Vagina (tissue), 2 donors: ENCODE measurements at regions not wholly inside any gene's neighbourhood (a gene's known extent, or its start where the extent isn't known, plus 50 kb on each side); places are given as distances from the start of the nearest gene placed in this dataset.

Experiments
- CTCF ChIP-seq, 3 experiments: fragments of 450-650 bp in 2 of 3; fragments of 200-600 bp in 1 of 3; sonication (generic) in 1 of 3; IDR thresholded peaks; one replicate each; pipeline ENCODE4 v1.5.1; 2017 to 2019; ENCODE audit warnings: antibody characterized with exemption in 3 of 3, mild to moderate bottlenecking in 2 of 3, moderate library complexity in 2 of 3
- POLR2AphosphoS5 ChIP-seq, 2 donors: sonication (generic); formaldehyde crosslinking; IDR thresholded peaks; one replicate each; pipeline ENCODE4 v1.9.0; 2017; ENCODE audit warnings: antibody characterized with exemption in 2 of 2, mild to moderate bottlenecking in 2 of 2, low read depth in 1 of 2; ENCODE audit not compliant: insufficient read depth in 1 of 2

GRCh38 chr1:217331698-217332097 lies 299.2 kb downstream of the GPATCH2 start:
- no peak for TF ChIP-seq CTCF (IDR thresholded peaks at IDR 0.05)
- TF ChIP-seq POLR2AphosphoS5 (IDR thresholded peaks at IDR 0.05; ENCODE audit: insufficient read depth in 1 of 2, low read depth in 1 of 2) = no peak
